SK-N-SH (cell line): ENCODE measurements at regions not wholly inside any gene's neighbourhood (a gene's known extent, or its start where the extent isn't known, plus 50 kb on each side); places are given as distances from the start of the nearest gene placed in this dataset.

Experiments used
- GABPA ChIP-seq: IDR thresholded peaks from 2 replicates; pipeline ENCODE4 v1.4.0; 2012; ENCODE audit warnings: low read depth, mild to moderate bottlenecking
- POLR2AphosphoS5 ChIP-seq: IDR thresholded peaks from 2 replicates; pipeline ENCODE4 v1.6.1; 2012; ENCODE audit warnings: low read depth, low read length
- TCF12 ChIP-seq: IDR thresholded peaks from 2 replicates; pipeline ENCODE4 v1.4.0; 2012
- YY1 ChIP-seq: IDR thresholded peaks from 2 replicates; pipeline ENCODE4 v1.4.0; 2012; ENCODE audit warnings: low read depth, mild to moderate bottlenecking
- TF ChIP-seq, protein P1 (sequence below): fragments of 200-600 bp; sonication (generic); IDR thresholded peaks from 2 replicates; pipeline ENCODE4 v1.6.1; 2017; ENCODE audit warnings: antibody characterized with exemption, mild to moderate bottlenecking, moderate library complexity
- TF ChIP-seq, protein P2 (sequence below): fragments of 150-350 bp; IDR thresholded peaks from 2 replicates; pipeline ENCODE4 v1.6.1; 2017; ENCODE audit warnings: antibody characterized with exemption, low read length, low read depth, borderline replicate concordance
- TF ChIP-seq, protein P3 (sequence below): IDR thresholded peaks from 2 replicates; pipeline ENCODE4 v1.4.0; 2012; ENCODE audit warnings: low read depth, borderline replicate concordance

DNA sequence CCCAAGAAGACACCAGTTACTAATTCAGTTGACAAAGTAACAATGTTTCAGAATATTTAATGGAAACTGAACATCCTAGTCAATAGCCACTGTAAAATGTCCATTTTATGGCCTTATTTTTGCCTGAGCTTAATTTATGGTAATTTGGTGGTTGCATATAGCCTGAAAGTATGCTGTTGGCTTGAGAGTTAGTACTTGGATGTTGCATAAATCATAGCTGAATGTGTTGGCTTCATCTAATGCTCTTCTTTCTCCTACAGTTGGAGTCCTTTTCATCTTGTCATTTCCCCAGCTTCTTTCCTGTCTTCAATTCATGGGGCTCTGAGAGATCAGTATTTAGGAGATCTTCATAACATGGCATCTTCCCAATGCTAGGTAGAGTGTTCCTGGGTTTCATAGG is 164.6 kb downstream of the MAT2B start:
- TF ChIP-seq TCF12 (no peak), GABPA (no peak), YY1 (no peak), POLR2AphosphoS5 (no peak)
- TF ChIP-seq, protein P1, sequence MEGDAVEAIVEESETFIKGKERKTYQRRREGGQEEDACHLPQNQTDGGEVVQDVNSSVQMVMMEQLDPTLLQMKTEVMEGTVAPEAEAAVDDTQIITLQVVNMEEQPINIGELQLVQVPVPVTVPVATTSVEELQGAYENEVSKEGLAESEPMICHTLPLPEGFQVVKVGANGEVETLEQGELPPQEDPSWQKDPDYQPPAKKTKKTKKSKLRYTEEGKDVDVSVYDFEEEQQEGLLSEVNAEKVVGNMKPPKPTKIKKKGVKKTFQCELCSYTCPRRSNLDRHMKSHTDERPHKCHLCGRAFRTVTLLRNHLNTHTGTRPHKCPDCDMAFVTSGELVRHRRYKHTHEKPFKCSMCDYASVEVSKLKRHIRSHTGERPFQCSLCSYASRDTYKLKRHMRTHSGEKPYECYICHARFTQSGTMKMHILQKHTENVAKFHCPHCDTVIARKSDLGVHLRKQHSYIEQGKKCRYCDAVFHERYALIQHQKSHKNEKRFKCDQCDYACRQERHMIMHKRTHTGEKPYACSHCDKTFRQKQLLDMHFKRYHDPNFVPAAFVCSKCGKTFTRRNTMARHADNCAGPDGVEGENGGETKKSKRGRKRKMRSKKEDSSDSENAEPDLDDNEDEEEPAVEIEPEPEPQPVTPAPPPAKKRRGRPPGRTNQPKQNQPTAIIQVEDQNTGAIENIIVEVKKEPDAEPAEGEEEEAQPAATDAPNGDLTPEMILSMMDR: no peak
- TF ChIP-seq, protein P2, sequence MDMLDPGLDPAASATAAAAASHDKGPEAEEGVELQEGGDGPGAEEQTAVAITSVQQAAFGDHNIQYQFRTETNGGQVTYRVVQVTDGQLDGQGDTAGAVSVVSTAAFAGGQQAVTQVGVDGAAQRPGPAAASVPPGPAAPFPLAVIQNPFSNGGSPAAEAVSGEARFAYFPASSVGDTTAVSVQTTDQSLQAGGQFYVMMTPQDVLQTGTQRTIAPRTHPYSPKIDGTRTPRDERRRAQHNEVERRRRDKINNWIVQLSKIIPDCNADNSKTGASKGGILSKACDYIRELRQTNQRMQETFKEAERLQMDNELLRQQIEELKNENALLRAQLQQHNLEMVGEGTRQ: no peak
- TF ChIP-seq, protein P3, sequence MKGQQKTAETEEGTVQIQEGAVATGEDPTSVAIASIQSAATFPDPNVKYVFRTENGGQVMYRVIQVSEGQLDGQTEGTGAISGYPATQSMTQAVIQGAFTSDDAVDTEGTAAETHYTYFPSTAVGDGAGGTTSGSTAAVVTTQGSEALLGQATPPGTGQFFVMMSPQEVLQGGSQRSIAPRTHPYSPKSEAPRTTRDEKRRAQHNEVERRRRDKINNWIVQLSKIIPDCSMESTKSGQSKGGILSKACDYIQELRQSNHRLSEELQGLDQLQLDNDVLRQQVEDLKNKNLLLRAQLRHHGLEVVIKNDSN: no peak
